ENCODE measurements at regions not wholly inside any gene's neighbourhood (a gene's known extent, or its start where the extent isn't known, plus 50 kb on each side); places are given as distances from the start of the nearest gene placed in this dataset.

DNA sequence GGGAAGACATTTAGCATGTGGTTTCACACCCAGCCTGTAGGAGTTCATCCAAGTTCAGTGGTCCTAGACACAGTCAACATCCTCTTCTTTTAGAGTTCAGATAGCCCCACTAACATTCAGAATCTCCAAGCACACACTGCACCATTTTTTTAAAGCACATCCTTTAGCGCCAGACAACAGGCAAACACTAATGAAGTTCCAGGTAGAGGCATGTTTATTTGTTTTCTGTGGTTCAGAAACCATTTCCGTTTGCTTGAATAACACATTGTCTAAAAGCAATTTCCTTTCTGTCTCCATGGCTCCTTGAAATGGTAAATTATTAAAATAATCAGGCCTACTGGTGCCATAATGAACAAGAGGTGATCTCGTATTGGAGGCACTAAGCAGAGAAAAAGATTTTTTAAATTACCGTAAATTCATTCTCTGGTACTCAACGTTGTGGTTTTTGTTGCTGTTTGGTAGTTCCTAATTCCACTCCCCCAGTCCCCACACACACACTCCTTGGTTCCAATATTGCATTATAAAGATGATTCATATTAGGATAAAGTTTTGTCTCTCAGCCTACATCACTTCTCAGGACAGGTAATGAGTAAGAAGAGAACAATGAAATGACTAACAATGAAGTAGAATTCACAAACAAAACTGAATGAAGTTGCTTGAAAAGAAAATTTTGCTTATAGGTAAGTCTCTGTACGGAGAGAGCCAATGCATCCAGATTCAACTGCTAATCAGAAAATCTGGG is 153.1 kb downstream of the PCSK1 start:
- peaks cover 10% of the 10 kb centered on the region for H3K4me1 Mint-ChIP-seq
- Histone ChIP-seq H4K20me1 (ENCODE audit: insufficient read depth, low read length) (no peaks in the 10 kb centered on the region), H3K27me3 (ENCODE audit: control insufficient read depth in 2 of 2, insufficient read depth in 2 of 2, low read length in 2 of 2) (no peaks in the 10 kb centered on the region), H3K79me2 (ENCODE audit: insufficient read depth, low read length) (no peaks in the 10 kb centered on the region), H3K4me2 (replicated peaks; ENCODE audit: extremely low read depth, low read length, poor library complexity, severe bottlenecking) (no peak overlapping the region), H3K9ac (ENCODE audit: insufficient read depth, low read length, poor library complexity, severe bottlenecking) (no peak overlapping the region), H3K9me3 (replicated peaks in 1 of 2; ENCODE audit: control insufficient read depth in 1 of 2, insufficient read depth in 1 of 2, low read length in 2 of 2) (no peaks in the 10 kb centered on the region), H2AFZ (ENCODE audit: insufficient read depth, low read depth, low read length, poor library complexity, severe bottlenecking) (no peak overlapping the region), H3K27ac (ENCODE audit: low read depth in 1 of 2, low read length in 2 of 2) (no peak overlapping the region), H3K36me3 (replicated peaks in 1 of 2; ENCODE audit: control insufficient read depth in 1 of 2, insufficient read depth in 2 of 2, low read length in 2 of 2) (no peaks in the 10 kb centered on the region), H3K4me1 (ENCODE audit: control insufficient read depth in 1 of 2, insufficient read depth in 2 of 2, low read length in 2 of 2) (no peaks in the 10 kb centered on the region), H3K4me3 (replicated peaks in 1 of 3; ENCODE audit: low read depth in 2 of 3, low read length in 3 of 3) (no peak overlapping the region)
- no peaks in the 10 kb centered on the region for H3K36me3 Mint-ChIP-seq
- H3K9me3 Mint-ChIP-seq: peaks cover 0 to 2% (median 0%) of the 10 kb centered on the region in 7 donors
- TF ChIP-seq, protein P1, sequence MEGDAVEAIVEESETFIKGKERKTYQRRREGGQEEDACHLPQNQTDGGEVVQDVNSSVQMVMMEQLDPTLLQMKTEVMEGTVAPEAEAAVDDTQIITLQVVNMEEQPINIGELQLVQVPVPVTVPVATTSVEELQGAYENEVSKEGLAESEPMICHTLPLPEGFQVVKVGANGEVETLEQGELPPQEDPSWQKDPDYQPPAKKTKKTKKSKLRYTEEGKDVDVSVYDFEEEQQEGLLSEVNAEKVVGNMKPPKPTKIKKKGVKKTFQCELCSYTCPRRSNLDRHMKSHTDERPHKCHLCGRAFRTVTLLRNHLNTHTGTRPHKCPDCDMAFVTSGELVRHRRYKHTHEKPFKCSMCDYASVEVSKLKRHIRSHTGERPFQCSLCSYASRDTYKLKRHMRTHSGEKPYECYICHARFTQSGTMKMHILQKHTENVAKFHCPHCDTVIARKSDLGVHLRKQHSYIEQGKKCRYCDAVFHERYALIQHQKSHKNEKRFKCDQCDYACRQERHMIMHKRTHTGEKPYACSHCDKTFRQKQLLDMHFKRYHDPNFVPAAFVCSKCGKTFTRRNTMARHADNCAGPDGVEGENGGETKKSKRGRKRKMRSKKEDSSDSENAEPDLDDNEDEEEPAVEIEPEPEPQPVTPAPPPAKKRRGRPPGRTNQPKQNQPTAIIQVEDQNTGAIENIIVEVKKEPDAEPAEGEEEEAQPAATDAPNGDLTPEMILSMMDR (IDR thresholded peaks at IDR 0.05): no peak
- no peak for DNase-seq
- no peaks in the 10 kb centered on the region for H3K27me3 Mint-ChIP-seq (ENCODE audit: low read depth in 3 of 3)
- H3K4me3 Mint-ChIP-seq: no peak overlapping the region
- WGBS (ENCODE audit: insufficient coverage): no CpG with 5 or more reads among the region's 6 CpGs
- H3K27ac Mint-ChIP-seq: no peak overlapping the region
- intact Hi-C loops (cut with micrococcal nuclease): no loop called here

DNA sequence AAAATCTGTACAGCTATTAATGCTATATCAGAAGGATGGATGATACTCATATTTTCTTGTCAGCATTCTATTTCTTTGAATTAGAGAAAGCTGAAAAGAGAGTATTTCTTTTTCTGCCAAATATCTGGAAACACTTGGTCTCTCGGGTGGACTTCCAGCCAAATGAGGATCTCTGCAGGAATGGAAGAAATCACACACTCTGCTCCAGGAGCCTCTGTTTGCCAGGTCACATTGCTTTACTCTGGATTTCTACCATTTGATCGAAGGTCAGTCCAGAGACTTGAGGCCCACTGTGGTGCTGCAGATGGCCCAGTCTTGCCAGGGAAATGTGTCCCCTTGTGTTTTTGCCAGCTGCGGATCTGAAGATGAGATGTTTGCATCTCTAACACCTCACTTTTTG is 154.1 kb downstream of the PCSK1 start:
- no peaks in the 10 kb centered on the region for H4K20me1 ChIP-seq (ENCODE audit: insufficient read depth, low read length)
- no peak for DNase-seq
- Mint-ChIP-seq H3K27me3 (ENCODE audit: low read depth in 3 of 3) (no peaks in the 10 kb centered on the region), H3K4me3 (no peak overlapping the region), H3K27ac (peak overlapping the region in 1 of 7 donors; percentile 11), H3K4me1 (peaks cover 7% of the 10 kb centered on the region), H3K9me3 (peaks cover 0 to 2% (median 0%) of the 10 kb centered on the region in 7 donors), H3K36me3 (no peaks in the 10 kb centered on the region)
- whole genome bisulfite sequencing (ENCODE audit: insufficient coverage): 94% methylated on average over 3 of the region's 3 CpGs
- TF ChIP-seq, protein P1 (IDR thresholded peaks at IDR 0.05): no peak
- no peak overlapping the region for H2AFZ ChIP-seq (ENCODE audit: insufficient read depth, low read depth, low read length, poor library complexity, severe bottlenecking)
- no peak overlapping the region for H3K9ac ChIP-seq (ENCODE audit: insufficient read depth, low read length, poor library complexity, severe bottlenecking)
- H3K4me3 ChIP-seq (replicated peaks in 1 of 3; ENCODE audit: low read depth in 2 of 3, low read length in 3 of 3): no peak overlapping the region
- H3K27ac ChIP-seq (ENCODE audit: low read depth in 1 of 2, low read length in 2 of 2): no peak overlapping the region
- H3K79me2 ChIP-seq (ENCODE audit: insufficient read depth, low read length): no peaks in the 10 kb centered on the region
- intact Hi-C loops (cut with micrococcal nuclease): no loop called here
- no peaks in the 10 kb centered on the region for H3K27me3 ChIP-seq (ENCODE audit: control insufficient read depth in 2 of 2, insufficient read depth in 2 of 2, low read length in 2 of 2)
- H3K4me1 ChIP-seq (ENCODE audit: control insufficient read depth in 1 of 2, insufficient read depth in 2 of 2, low read length in 2 of 2): no peaks in the 10 kb centered on the region
- no peaks in the 10 kb centered on the region for H3K36me3 ChIP-seq (replicated peaks in 1 of 2; ENCODE audit: control insufficient read depth in 1 of 2, insufficient read depth in 2 of 2, low read length in 2 of 2)
- H3K9me3 ChIP-seq (replicated peaks in 1 of 2; ENCODE audit: control insufficient read depth in 1 of 2, insufficient read depth in 1 of 2, low read length in 2 of 2): no peaks in the 10 kb centered on the region
- no peak overlapping the region for H3K4me2 ChIP-seq (replicated peaks; ENCODE audit: extremely low read depth, low read length, poor library complexity, severe bottlenecking)
